GM19463 (cell line): ENCODE measurements at regions not wholly inside any gene's neighbourhood (a gene's known extent, or its start where the extent isn't known, plus 50 kb on each side); places are given as distances from the start of the nearest gene placed in this dataset.

ENCODE experiments used
- ATAC-seq: cut with Tn5 transposase; IDR thresholded peaks from one replicate; pipeline ENCODE4 v1.9.1; 2021; ENCODE audit warnings: mild to moderate bottlenecking, moderate library complexity; ENCODE audit not compliant: unreplicated experiment

- no peak for ATAC-seq
Measured at GRCh38 chr2:198315791-198316630, 511.6 kb downstream of the PLCL1 start.

GRCh38 chr2:198314559-198315153, 510.3 kb downstream of the PLCL1 start:
- ATAC-seq: no peak

- ATAC-seq: no peak
Measured at GRCh38 chr2:198312596-198313483, 508.4 kb downstream of the PLCL1 start.

GRCh38 chr2:198311020-198311419, 506.6 kb downstream of the PLCL1 start:
- ATAC-seq: no peak

GRCh38 chr2:198309673-198310280, 505.4 kb downstream of the PLCL1 start:
- ATAC-seq: peak; percentile 48

GRCh38 chr2:198309081-198309480, 504.7 kb downstream of the PLCL1 start:
- no peak for ATAC-seq

GRCh38 chr2:198308368-198308767, 504.0 kb downstream of the PLCL1 start:
- ATAC-seq: no peak

- no peak for ATAC-seq
Measured at GRCh38 chr2:198307093-198307492, 502.7 kb downstream of the PLCL1 start.

GRCh38 chr2:198304859-198305258, 500.5 kb downstream of the PLCL1 start:
- ATAC-seq: no peak

- no peak for ATAC-seq
Measured at GRCh38 chr2:198297350-198297749, 493.0 kb downstream of the PLCL1 start.

GRCh38 chr2:198296665-198297308, 492.4 kb downstream of the PLCL1 start:
- peak; percentile 85 for ATAC-seq

- ATAC-seq: no peak
Measured at GRCh38 chr2:198293281-198293680, 488.9 kb downstream of the PLCL1 start.

- no peak for ATAC-seq
Measured at GRCh38 chr2:198289811-198290210, 485.4 kb downstream of the PLCL1 start.

GRCh38 chr2:198287706-198288105, 483.3 kb downstream of the PLCL1 start:
- ATAC-seq: no peak

- ATAC-seq: no peak
Measured at GRCh38 chr2:198285216-198285615, 480.8 kb downstream of the PLCL1 start.

GRCh38 chr2:198283146-198283545, 478.8 kb downstream of the PLCL1 start:
- no peak for ATAC-seq

GRCh38 chr2:198282061-198282460, 477.7 kb downstream of the PLCL1 start:
- ATAC-seq: no peak

- no peak for ATAC-seq
Measured at GRCh38 chr2:198280145-198280544, 475.8 kb downstream of the PLCL1 start.

- no peak for ATAC-seq
Measured at GRCh38 chr2:198279026-198279425, 474.6 kb downstream of the PLCL1 start.

- ATAC-seq: no peak
Measured at GRCh38 chr2:198277181-198277580, 472.8 kb downstream of the PLCL1 start.

- ATAC-seq: no peak
Measured at GRCh38 chr2:198273660-198274059, 469.3 kb downstream of the PLCL1 start.
